H1 (cell line): ENCODE measurements at regions not wholly inside any gene's neighbourhood (a gene's known extent, or its start where the extent isn't known, plus 50 kb on each side); places are given as distances from the start of the nearest gene placed in this dataset.

Experiments
- CTCF ChIA-PET: fragments of 300-600 bp; sonication (Branson Sonifier 250); formaldehyde crosslinking; loops from one replicate; lab custom pipeline; 2021; ENCODE audit not compliant: partially characterized antibody; lab: Charles Lee
- POLR2A ChIA-PET: fragments of 300-600 bp; sonication (Branson Sonifier 250); formaldehyde crosslinking; loops from one replicate; lab custom pipeline; 2021; ENCODE audit warnings: inconsistent platforms; ENCODE audit not compliant: partially characterized antibody; lab: Charles Lee
- DNase-seq, 2 experiments: peaks; one replicate each; pipeline versions ENCODE4 v3.0.0 to v3.0.0-alpha.2; 2010 to 2022; ENCODE audit warnings: low spot score in 2 of 2, low read depth in 1 of 2, mixed read lengths in 1 of 2
- FAIRE-seq: peaks from 2 replicates; lab custom pipeline; 2011; peaks lifted over from hg19 to GRCh38; lab: Jason Lieb, UNC
- H2AFZ ChIP-seq: 2 replicates; pipeline ENCODE4 v1.8.1; 2012; ENCODE audit warnings: low read length, inconsistent platforms
- H2AK5ac ChIP-seq: 2 replicates; pipeline ENCODE4 v1.6.1; 2013; ENCODE audit warnings: low read depth, low read length
- H2BK120ac ChIP-seq: replicated peaks from 2 replicates; pipeline ENCODE3; 2013; ENCODE audit warnings: low read depth, low read length, inconsistent platforms
- H2BK12ac ChIP-seq: 2 replicates; pipeline ENCODE4 v1.6.1; 2013; ENCODE audit warnings: low read depth, low read length
- H2BK15ac ChIP-seq: 2 replicates; pipeline ENCODE4 v1.6.1; 2013; ENCODE audit warnings: low read length
- H2BK20ac ChIP-seq: 2 replicates; pipeline ENCODE4 v1.6.1; 2013; ENCODE audit warnings: low read length
- H2BK5ac ChIP-seq: 2 replicates; pipeline ENCODE4 v1.6.1; 2013; ENCODE audit warnings: low read depth, low read length
- H3K14ac ChIP-seq: 2 replicates; pipeline ENCODE4 v1.6.1; 2013; ENCODE audit warnings: inconsistent platforms; ENCODE audit not compliant: insufficient read length
- H3K18ac ChIP-seq: 2 replicates; pipeline ENCODE4 v1.6.1; 2013; ENCODE audit warnings: low read length; ENCODE audit errors: extremely low read depth
- H3K23ac ChIP-seq: 2 replicates; pipeline ENCODE4 v1.6.1; 2013; ENCODE audit warnings: inconsistent platforms; ENCODE audit not compliant: insufficient read length
- H3K23me2 ChIP-seq: 2 replicates; pipeline ENCODE4 v1.6.1; 2013; ENCODE audit warnings: low read depth, low read length
- H3K27ac ChIP-seq: 2 replicates; pipeline ENCODE4 v1.6.1; 2011; ENCODE audit warnings: low read depth, low read length, inconsistent platforms
- H3K27me3 ChIP-seq, 4 experiments: replicated peaks in 1 of 4; 1 replicate in 1 of 4; 2 replicates in 3 of 4; pipeline versions ENCODE4 v1.6.1 to v1.8.1; 2011 to 2013; ENCODE audit warnings: low read length in 3 of 4, mild to moderate bottlenecking in 3 of 4, inconsistent platforms in 2 of 4, mixed read lengths in 2 of 4, moderate library complexity in 1 of 4; ENCODE audit not compliant: control insufficient read depth in 3 of 4, insufficient read depth in 3 of 4; ENCODE audit errors: extremely low read depth in 1 of 4
- H3K36me3 ChIP-seq, 4 experiments: 2 replicates each; pipeline versions ENCODE4 v1.6.1 to v1.8.1; 2011 to 2013; ENCODE audit warnings: mild to moderate bottlenecking in 4 of 4, low read length in 3 of 4, moderate library complexity in 2 of 4, control low read depth in 1 of 4, inconsistent platforms in 1 of 4; ENCODE audit not compliant: insufficient read depth in 4 of 4, control insufficient read depth in 2 of 4
- H3K4ac ChIP-seq: replicated peaks from 2 replicates; pipeline ENCODE3; 2013; ENCODE audit warnings: low read length, low read depth, mixed read lengths, inconsistent platforms; ENCODE audit not compliant: insufficient read length
- H3K4me1 ChIP-seq, 4 experiments: replicated peaks in 1 of 4; 1 replicate in 1 of 4; 2 replicates in 3 of 4; pipeline versions ENCODE4 v1.6.1 to v1.8.1; 2011 to 2013; ENCODE audit warnings: low read length in 3 of 4, inconsistent platforms in 2 of 4, mixed read lengths in 1 of 4; ENCODE audit not compliant: insufficient read depth in 4 of 4, control insufficient read depth in 3 of 4
- H3K4me2 ChIP-seq, 2 experiments: 2 replicates each; pipeline versions ENCODE4 v1.6.1 to v1.8.1; 2011 to 2013; ENCODE audit warnings: low read depth in 2 of 2, low read length in 2 of 2, control low read depth in 1 of 2, inconsistent platforms in 1 of 2, mild to moderate bottlenecking in 1 of 2; ENCODE audit not compliant: insufficient read depth in 1 of 2
- H3K4me3 ChIP-seq, 4 experiments: fragments of 200-600, 300-600 bp in 1 of 4; sonication (generic), shearing (Covaris generic), sonication (Bioruptor Twin) in 1 of 4; 2 replicates each; pipeline versions ENCODE4 v1.5.1 to v1.8.1; 2011 to 2016; ENCODE audit warnings: low read length in 4 of 4, low read depth in 3 of 4, control low read depth in 2 of 4, inconsistent platforms in 2 of 4, mild to moderate bottlenecking in 2 of 4, mixed read lengths in 1 of 4, moderate library complexity in 1 of 4; ENCODE audit not compliant: insufficient read depth in 2 of 4; ENCODE audit errors: extremely low read depth in 1 of 4
- H3K56ac ChIP-seq: replicated peaks from 2 replicates; pipeline ENCODE3; 2013; ENCODE audit warnings: low read depth, mild to moderate bottlenecking, mixed read lengths, low read length, inconsistent platforms; ENCODE audit not compliant: insufficient read length
- H3K79me1 ChIP-seq: 2 replicates; pipeline ENCODE4 v1.6.1; 2013; ENCODE audit warnings: low read depth, low read length, control low read depth
- H3K79me2 ChIP-seq, 2 experiments: 2 replicates each; pipeline versions ENCODE4 v1.6.1 to v1.8.1; 2012 to 2013; ENCODE audit warnings: low read length in 2 of 2, mild to moderate bottlenecking in 2 of 2, inconsistent platforms in 1 of 2; ENCODE audit not compliant: insufficient read depth in 2 of 2, control insufficient read depth in 1 of 2
- H3K9ac ChIP-seq, 4 experiments: replicated peaks in 1 of 4; 1 replicate in 1 of 4; 2 replicates in 3 of 4; pipeline versions ENCODE4 v1.6.1 to v1.8.1; 2011 to 2013; ENCODE audit warnings: low read depth in 3 of 4, low read length in 3 of 4, control low read depth in 2 of 4, mild to moderate bottlenecking in 2 of 4, moderate library complexity in 2 of 4, inconsistent platforms in 1 of 4; ENCODE audit errors: extremely low read depth in 1 of 4
- H3K9me3 ChIP-seq, 2 experiments: 2 replicates each; pipeline versions ENCODE4 v1.6.1 to v1.8.1; 2012 to 2013; ENCODE audit warnings: mild to moderate bottlenecking in 2 of 2, moderate library complexity in 2 of 2, control low read depth in 1 of 2, inconsistent platforms in 1 of 2, low read depth in 1 of 2, low read length in 1 of 2, mixed read lengths in 1 of 2; ENCODE audit not compliant: insufficient read depth in 2 of 2
- H4K20me1 ChIP-seq, 2 experiments: replicated peaks in 1 of 2; 2 replicates each; pipeline versions ENCODE3 to v1.8.1; 2011 to 2013; ENCODE audit warnings: inconsistent platforms in 2 of 2, low read length in 2 of 2, mild to moderate bottlenecking in 1 of 2; ENCODE audit not compliant: insufficient read depth in 2 of 2, control insufficient read depth in 1 of 2
- H4K5ac ChIP-seq: 2 replicates; pipeline ENCODE4 v1.6.1; 2013; ENCODE audit warnings: low read length, low read depth, mixed read lengths, inconsistent platforms; ENCODE audit not compliant: insufficient read length
- H4K8ac ChIP-seq: 2 replicates; pipeline ENCODE4 v1.8.0; 2013; ENCODE audit warnings: mild to moderate bottlenecking, moderate library complexity, low read length, inconsistent platforms; ENCODE audit not compliant: insufficient read depth; ENCODE audit errors: extremely low read depth
- H4K91ac ChIP-seq: replicated peaks from 2 replicates; pipeline ENCODE3; 2013; ENCODE audit warnings: low read length, mixed read lengths, inconsistent platforms; ENCODE audit not compliant: insufficient read length
- CTCF ChIP-seq, 3 experiments: IDR thresholded peaks; 1 replicate in 2 of 3; 2 replicates in 1 of 3; pipeline versions ENCODE4 v1.5.1 to v1.6.1; 2011; ENCODE audit warnings: low read length in 3 of 3, mild to moderate bottlenecking in 3 of 3, inconsistent platforms in 2 of 3, low read depth in 1 of 3, moderate library complexity in 1 of 3; ENCODE audit not compliant: insufficient read depth in 1 of 3; ENCODE audit errors: control extremely low read depth in 1 of 3
- KDM5A ChIP-seq: fragments of 200-600 bp; IDR thresholded peaks from 2 replicates; pipeline ENCODE4 v1.7.1; 2012; ENCODE audit warnings: mild to moderate bottlenecking, low read length, inconsistent platforms, mixed read lengths
- RAD21 ChIP-seq, 2 experiments: IDR thresholded peaks in 1 of 2; conservative IDR thresholded peaks in 1 of 2; 2 replicates each; pipeline ENCODE4 v1.6.1; 2011; ENCODE audit warnings: low read depth in 2 of 2, low read length in 2 of 2, improper control_type of control experiment in 1 of 2, inconsistent platforms in 1 of 2, mild to moderate bottlenecking in 1 of 2, moderate library complexity in 1 of 2
- TAF7 ChIP-seq: optimal IDR thresholded peaks from 2 replicates; pipeline ENCODE3; 2011; ENCODE audit warnings: low read depth, mild to moderate bottlenecking, inconsistent platforms, low read length, moderate library complexity, borderline replicate concordance
- WGBS, 2 experiments: shearing (Covaris generic) in 1 of 2; methylation state at CpG; one replicate each; pipeline versions ENCODE4 v1.1.6 to v1.1.7; 2013 to 2015; ENCODE audit warnings: low lambda C conversion rate in 2 of 2, mixed read lengths in 2 of 2, inconsistent platforms in 1 of 2, low coverage in 1 of 2, missing lambda C conversion rate in 1 of 2; ENCODE audit not compliant: insufficient replicate concordance in 2 of 2, insufficient coverage in 1 of 2, insufficient read length in 1 of 2; ENCODE audit errors: extremely low coverage in 1 of 2, missing lambda C conversion rate in 1 of 2; 5-methylcytosine and 5-hydroxymethylcytosine counted together

DNA sequence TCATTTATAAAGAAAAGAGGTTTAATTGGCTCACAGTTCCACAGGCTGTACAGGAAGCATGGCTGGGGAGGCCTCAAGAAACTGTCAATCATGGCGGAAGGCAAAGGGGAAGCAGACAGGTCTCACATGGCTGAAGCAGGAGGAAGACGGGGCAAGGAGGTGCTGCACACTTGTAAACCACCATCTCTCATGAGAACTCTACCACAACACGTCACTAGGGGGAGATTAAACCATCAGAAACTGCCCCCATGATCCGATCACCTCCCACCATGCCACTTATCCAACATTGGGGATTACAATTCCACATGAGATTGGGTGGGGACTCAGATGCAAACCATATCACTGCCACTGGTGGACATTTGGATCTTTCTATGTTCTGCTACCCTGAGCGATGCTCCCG, 351.4 kb downstream of the NPHP4 start:
- H2BK120ac ChIP-seq: no peak overlapping the region
- H3K9ac ChIP-seq: no peak overlapping the region
- no peak overlapping the region for H3K14ac ChIP-seq
- no peak overlapping the region for H3K56ac ChIP-seq
- no peaks in the 10 kb centered on the region for H3K27me3 ChIP-seq
- no peak overlapping the region for H3K23ac ChIP-seq
- H4K91ac ChIP-seq: no peak overlapping the region
- WGBS, 2 experiments: 65% methylated on average over 6 of the region's 6 CpGs; no CpG with 5 or more reads in 1 of the 2 experiments
- no peaks in the 10 kb centered on the region for H4K20me1 ChIP-seq
- no peak overlapping the region for H3K18ac ChIP-seq
- no peak overlapping the region for H3K4me3 ChIP-seq
- FAIRE-seq (no peak), DNase-seq (peak in 1 of 2 experiments; percentile 46)
- H3K36me3 ChIP-seq: no peaks in the 10 kb centered on the region
- POLR2A ChIA-PET: no interaction called here
- H2BK15ac ChIP-seq: no peak overlapping the region
- 0 out of 7 replicates have a peak, but pooled peaks cover 0 to under 1% (median 0%) of the 10 kb centered on the region in 4 experiments for H3K4me1 ChIP-seq
- peak; percentile 32 to 56 (median 43); a peak in 3 of 4 replicates for TF ChIP-seq CTCF (IDR thresholded peaks at IDR 0.05; ENCODE audit: control extremely low read depth in 1 of 3, insufficient read depth in 1 of 3, low read depth in 1 of 3, low read length in 3 of 3)
- TF ChIP-seq KDM5A: no peak
- peak; percentile 44 to 56 for TF ChIP-seq RAD21 (IDR thresholded peaks at IDR 0.05 in 1 of 2, conservative IDR thresholded peaks at IDR 0.05 in 1 of 2; ENCODE audit: low read depth in 2 of 2, low read length in 2 of 2)
- no peak for TF ChIP-seq TAF7
- H2BK5ac ChIP-seq: no peak overlapping the region
- H2BK12ac ChIP-seq: no peak overlapping the region
- no peak overlapping the region for H3K4ac ChIP-seq
- CTCF ChIA-PET: interaction anchor here (0.9 to 7.7 kb wide), 8 partner anchors 10 to 159 kb away, joined by 3 to 57 read pairs (median 4); no protein-coding TSS in a partner anchor
- H2AK5ac ChIP-seq: no peak overlapping the region
- no peak overlapping the region for H4K5ac ChIP-seq
- H3K27ac ChIP-seq: no peak overlapping the region
- no peaks in the 10 kb centered on the region for H3K79me2 ChIP-seq
- H2BK20ac ChIP-seq: no peak overlapping the region
- peaks cover 0 to 2% of the 10 kb centered on the region in 2 experiments; a peak in 2 of 4 replicates for H3K9me3 ChIP-seq
- no peaks in the 10 kb centered on the region for H3K23me2 ChIP-seq
- no peak overlapping the region for H4K8ac ChIP-seq
- H3K4me2 ChIP-seq: no peak overlapping the region
- no peaks in the 10 kb centered on the region for H3K79me1 ChIP-seq
- no peak overlapping the region for H2AFZ ChIP-seq
